ENCODE measurements at regions not wholly inside any gene's neighbourhood (a gene's known extent, or its start where the extent isn't known, plus 50 kb on each side); places are given as distances from the start of the nearest gene placed in this dataset.

DNA sequence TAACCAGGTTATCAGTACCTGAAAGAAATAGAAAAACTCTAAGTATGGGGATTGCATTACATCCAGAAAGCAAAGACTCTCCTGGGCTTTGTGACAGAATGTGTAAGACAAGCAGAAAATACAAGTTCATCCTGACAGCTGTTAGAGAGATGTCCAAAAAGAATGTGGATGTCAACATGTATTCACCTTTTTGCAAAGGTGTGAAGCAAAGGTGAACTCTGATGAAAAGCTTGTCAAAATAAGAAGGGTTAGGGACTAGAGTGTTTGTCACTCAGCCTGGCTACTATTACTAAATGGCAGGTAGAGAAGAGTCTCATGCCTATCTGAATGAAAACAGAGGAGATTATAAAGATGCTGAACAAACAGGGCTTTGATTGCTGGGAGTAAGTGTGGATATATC, 527.6 kb upstream of the CA10 start:
- H3K4me1 Mint-ChIP-seq (ENCODE audit: low read depth), result no peaks in the 10 kb centered on the region
- H3K36me3 Mint-ChIP-seq, result no peaks in the 10 kb centered on the region
- no peak overlapping the region for H3K4me3 Mint-ChIP-seq
- intact Hi-C loops (cut with micrococcal nuclease), result no loop called here
- POLR2A ChIA-PET, result no interaction called here
- no peaks in the 10 kb centered on the region for H3K27me3 Mint-ChIP-seq
- CTCF ChIA-PET, result no interaction called here
- no peak for DNase-seq
- peaks cover 3% of the 10 kb centered on the region for H3K9me3 Mint-ChIP-seq
- H3K27ac Mint-ChIP-seq, result no peak overlapping the region

DNA sequence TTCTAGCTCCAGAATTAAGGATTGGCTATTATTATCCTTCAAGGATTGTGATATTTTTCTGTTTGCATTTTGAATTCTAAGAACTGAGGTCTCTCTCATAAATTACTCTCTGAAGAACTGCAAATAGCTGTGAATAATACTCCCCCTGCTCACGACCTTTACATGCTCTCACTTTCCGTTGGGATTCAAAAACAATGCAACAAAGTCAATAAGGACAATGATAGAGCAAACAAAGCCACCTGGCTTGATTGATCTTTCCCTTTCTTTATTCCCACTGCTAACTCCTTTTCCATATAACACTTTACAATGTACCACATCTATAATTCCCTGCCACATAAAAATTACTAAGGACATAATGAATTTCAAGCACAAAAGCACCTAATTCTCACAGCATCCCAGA, 523.0 kb upstream of the CA10 start:
- H3K4me3 Mint-ChIP-seq, result no peak overlapping the region
- no peak for DNase-seq
- ChIA-PET POLR2A (no interaction called here), CTCF (no interaction called here)
- peaks cover 3% of the 10 kb centered on the region for H3K36me3 Mint-ChIP-seq
- H3K9me3 Mint-ChIP-seq, result peaks cover 30% of the 10 kb centered on the region
- no peaks in the 10 kb centered on the region for H3K27me3 Mint-ChIP-seq
- H3K4me1 Mint-ChIP-seq (ENCODE audit: low read depth), result no peaks in the 10 kb centered on the region
- no peak overlapping the region for H3K27ac Mint-ChIP-seq
- intact Hi-C loops (cut with micrococcal nuclease), result no loop called here

- H3K27ac Mint-ChIP-seq, result no peak overlapping the region
- H3K9me3 Mint-ChIP-seq, result peaks cover 34% of the 10 kb centered on the region
- H3K4me1 Mint-ChIP-seq (ENCODE audit: low read depth), result no peaks in the 10 kb centered on the region
- H3K36me3 Mint-ChIP-seq, result peaks cover 3% of the 10 kb centered on the region
- intact Hi-C loops (cut with micrococcal nuclease), result no loop called here
- DNase-seq, result no peak
- CTCF ChIA-PET, result no interaction called here
- POLR2A ChIA-PET, result no interaction called here
- H3K27me3 Mint-ChIP-seq, result no peaks in the 10 kb centered on the region
- H3K4me3 Mint-ChIP-seq, result no peak overlapping the region
These were observed 519.7 kb upstream of the CA10 start for GRCh38 chr17:52678211-52678610.

DNA sequence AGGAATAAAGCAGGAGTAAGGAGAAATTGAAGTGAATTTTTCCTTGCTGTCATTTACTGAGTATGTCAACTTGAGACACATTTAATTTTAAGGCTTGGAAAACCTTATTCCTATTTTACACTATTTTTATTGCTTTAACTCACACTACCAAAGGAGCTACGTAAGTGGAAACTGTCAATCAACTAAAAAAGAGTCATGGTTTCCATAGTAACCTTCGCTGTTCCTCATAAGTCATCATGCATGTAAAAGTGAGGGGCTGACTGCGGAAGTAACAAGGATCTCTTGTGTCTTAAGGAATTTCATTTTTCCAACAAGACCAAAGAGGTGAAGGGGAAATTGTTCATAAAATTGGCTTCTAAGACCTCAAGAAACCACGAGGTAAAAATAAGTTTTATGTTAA, 516.2 kb upstream of the CA10 start:
- no peak for DNase-seq
- H3K4me3 Mint-ChIP-seq, result no peak overlapping the region
- intact Hi-C loops (cut with micrococcal nuclease), result no loop called here

GRCh38 chr17:52673791-52674190, 515.3 kb upstream of the CA10 start:
- Mint-ChIP-seq H3K4me3 (no peak overlapping the region), H3K4me1 (ENCODE audit: low read depth) (no peaks in the 10 kb centered on the region), H3K27me3 (no peaks in the 10 kb centered on the region), H3K27ac (no peak overlapping the region), H3K9me3 (peaks cover 23% of the 10 kb centered on the region), H3K36me3 (no peaks in the 10 kb centered on the region)
- POLR2A ChIA-PET, result no interaction called here
- intact Hi-C loops (cut with micrococcal nuclease), result no loop called here
- no peak for DNase-seq
- CTCF ChIA-PET, result no interaction called here

More for the DNA sequence above, 516.2 kb upstream of the CA10 start:
- Mint-ChIP-seq H3K9me3 (peaks cover 31% of the 10 kb centered on the region), H3K36me3 (peaks cover 3% of the 10 kb centered on the region), H3K27ac (no peak overlapping the region), H3K27me3 (no peaks in the 10 kb centered on the region), H3K4me1 (ENCODE audit: low read depth) (no peaks in the 10 kb centered on the region)
- ChIA-PET POLR2A (no interaction called here), CTCF (no interaction called here)

DNA sequence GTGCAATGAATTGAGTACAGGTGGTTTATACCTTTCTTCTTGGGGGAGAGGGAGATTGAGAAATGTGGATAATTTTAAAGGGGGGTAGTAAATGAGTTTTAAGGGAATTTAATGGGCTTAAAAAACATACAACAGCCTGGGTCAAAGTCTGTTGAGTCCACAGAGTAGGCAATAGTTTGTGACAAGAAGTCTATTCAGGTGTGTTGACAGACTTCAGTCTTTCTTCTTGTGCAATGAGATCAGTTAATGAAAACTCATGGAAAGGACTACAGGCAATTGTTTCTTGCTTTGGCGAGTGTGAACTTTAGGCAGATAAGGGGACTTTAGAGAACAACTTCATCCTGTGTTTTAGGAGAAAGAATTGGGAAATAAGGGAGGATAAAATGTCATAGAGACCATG, 507.8 kb upstream of the CA10 start:
- DNase-seq, result no peak
- ChIA-PET POLR2A (no interaction called here), CTCF (no interaction called here)
- H3K4me3 Mint-ChIP-seq, result no peak overlapping the region
- intact Hi-C loops (cut with micrococcal nuclease), result no loop called here
- H3K27ac Mint-ChIP-seq, result no peak overlapping the region
- H3K9me3 Mint-ChIP-seq, result peaks cover 4% of the 10 kb centered on the region
- H3K36me3 Mint-ChIP-seq, result no peaks in the 10 kb centered on the region
- no peaks in the 10 kb centered on the region for H3K4me1 Mint-ChIP-seq (ENCODE audit: low read depth)
- H3K27me3 Mint-ChIP-seq, result no peaks in the 10 kb centered on the region

DNA sequence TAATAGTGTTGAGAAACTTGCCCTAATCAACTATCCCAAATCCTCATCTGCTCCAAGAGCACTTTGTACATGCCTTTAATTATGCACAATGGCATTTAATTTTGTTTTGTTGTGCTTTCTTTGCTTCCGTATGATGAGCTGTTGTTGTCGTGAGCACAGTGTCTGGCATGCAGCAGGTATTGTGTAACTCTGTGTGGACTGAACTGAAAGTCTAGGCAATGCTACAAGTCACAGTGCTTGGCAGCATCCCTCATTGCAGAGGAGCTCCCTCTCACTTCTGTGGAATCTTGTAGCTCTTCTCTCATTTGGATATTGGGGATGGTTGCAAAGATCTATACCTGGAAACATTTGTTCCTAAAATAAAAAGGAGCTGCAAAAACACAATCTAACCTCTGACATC, 502.2 kb upstream of the CA10 start:
- H3K4me3 Mint-ChIP-seq, result no peak overlapping the region
- no peaks in the 10 kb centered on the region for H3K4me1 Mint-ChIP-seq (ENCODE audit: low read depth)
- no peaks in the 10 kb centered on the region for H3K36me3 Mint-ChIP-seq
- POLR2A ChIA-PET, result no interaction called here
- CTCF ChIA-PET, result no interaction called here
- no peak for DNase-seq
- intact Hi-C loops (cut with micrococcal nuclease), result no loop called here
- H3K27ac Mint-ChIP-seq, result no peak overlapping the region
- H3K9me3 Mint-ChIP-seq, result no peaks in the 10 kb centered on the region
- H3K27me3 Mint-ChIP-seq, result no peaks in the 10 kb centered on the region

GRCh38 chr17:52653014-52653413, 494.5 kb upstream of the CA10 start:
- Mint-ChIP-seq H3K4me3 (no peak overlapping the region), H3K27ac (no peak overlapping the region), H3K27me3 (no peaks in the 10 kb centered on the region), H3K4me1 (ENCODE audit: low read depth) (no peaks in the 10 kb centered on the region), H3K36me3 (no peaks in the 10 kb centered on the region), H3K9me3 (no peaks in the 10 kb centered on the region)
- intact Hi-C loops (cut with micrococcal nuclease), result no loop called here
- POLR2A ChIA-PET, result no interaction called here
- CTCF ChIA-PET, result no interaction called here
- no peak for DNase-seq

GRCh38 chr17:52648995-52649394, 490.5 kb upstream of the CA10 start:
- no peak for DNase-seq
- no peaks in the 10 kb centered on the region for H3K9me3 Mint-ChIP-seq
- ChIA-PET CTCF (no interaction called here), POLR2A (no interaction called here)
- H3K27me3 Mint-ChIP-seq, result no peaks in the 10 kb centered on the region
- no peaks in the 10 kb centered on the region for H3K36me3 Mint-ChIP-seq
- intact Hi-C loops (cut with micrococcal nuclease), result no loop called here
- H3K4me3 Mint-ChIP-seq, result no peak overlapping the region
- no peaks in the 10 kb centered on the region for H3K4me1 Mint-ChIP-seq (ENCODE audit: low read depth)
- no peak overlapping the region for H3K27ac Mint-ChIP-seq

DNA sequence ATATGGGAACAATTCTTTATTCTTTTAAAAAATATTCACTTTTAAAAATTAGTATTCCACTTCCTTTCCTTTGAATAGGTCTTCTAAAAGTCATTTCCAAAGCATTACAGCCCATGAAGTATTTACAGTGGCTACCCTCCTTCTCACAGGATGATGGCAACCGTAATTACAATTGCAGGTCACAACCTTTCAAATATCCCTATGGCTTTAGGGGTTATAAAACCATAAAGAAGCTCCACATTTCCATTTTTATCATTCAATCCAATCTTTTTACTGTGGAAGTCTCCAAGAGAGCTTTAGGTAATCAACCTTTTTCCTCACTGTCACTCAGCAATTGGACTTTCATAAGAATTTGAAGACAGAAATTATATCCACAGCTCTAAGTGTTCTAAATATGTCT, 488.9 kb upstream of the CA10 start:
- POLR2A ChIA-PET, result no interaction called here
- H3K4me1 Mint-ChIP-seq (ENCODE audit: low read depth), result no peaks in the 10 kb centered on the region
- intact Hi-C loops (cut with micrococcal nuclease), result no loop called here
- no peaks in the 10 kb centered on the region for H3K36me3 Mint-ChIP-seq
- CTCF ChIA-PET, result no interaction called here
- H3K27me3 Mint-ChIP-seq, result no peaks in the 10 kb centered on the region
- H3K4me3 Mint-ChIP-seq, result no peak overlapping the region
- no peak overlapping the region for H3K27ac Mint-ChIP-seq
- no peak for DNase-seq
- no peaks in the 10 kb centered on the region for H3K9me3 Mint-ChIP-seq

DNA sequence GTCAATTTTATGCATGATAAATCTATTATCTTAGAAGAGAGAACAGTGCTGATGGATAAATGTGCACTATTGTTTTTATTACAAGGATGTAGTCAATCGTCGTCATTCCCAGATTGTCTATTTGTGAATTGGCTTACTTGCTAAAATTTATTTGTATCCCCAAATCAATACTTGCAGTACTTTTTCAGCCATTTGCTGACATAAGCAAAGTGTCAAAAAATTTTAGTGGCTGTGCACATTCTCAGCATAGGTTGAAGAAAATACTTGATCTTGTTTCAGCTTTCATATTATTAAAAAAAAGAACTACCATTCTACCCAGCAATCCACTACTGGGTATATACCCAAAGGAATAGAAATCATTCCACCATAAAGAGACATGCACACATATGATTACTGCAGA, 477.9 kb upstream of the CA10 start:
- no peak for DNase-seq
- CTCF ChIA-PET, result no interaction called here
- Mint-ChIP-seq H3K4me3 (no peak overlapping the region), H3K36me3 (peaks cover 4% of the 10 kb centered on the region), H3K9me3 (peaks cover 3% of the 10 kb centered on the region), H3K4me1 (ENCODE audit: low read depth) (no peaks in the 10 kb centered on the region), H3K27me3 (no peaks in the 10 kb centered on the region), H3K27ac (no peak overlapping the region)
- POLR2A ChIA-PET, result no interaction called here
- intact Hi-C loops (cut with micrococcal nuclease), result no loop called here

DNA sequence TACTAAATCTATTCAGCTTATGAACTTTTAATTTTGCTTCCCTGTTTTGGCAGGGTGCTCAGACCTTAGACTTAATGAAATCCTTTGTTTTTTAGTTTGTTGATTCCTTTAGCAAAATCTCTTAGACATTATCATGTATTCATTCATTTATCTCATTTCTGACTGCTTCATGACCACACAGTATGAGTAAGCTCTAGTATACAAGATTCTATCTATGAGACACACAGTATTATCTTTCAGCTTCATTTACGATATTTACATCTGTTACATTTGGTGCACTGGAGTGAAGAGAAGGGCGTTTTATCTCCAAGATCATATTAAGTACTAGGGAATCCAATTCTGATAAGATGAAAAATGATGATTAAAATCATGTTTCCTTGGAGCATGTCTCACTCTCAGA, 448.1 kb upstream of the CA10 start:
- ChIA-PET POLR2A (no interaction called here), CTCF (no interaction called here)
- Mint-ChIP-seq H3K4me1 (ENCODE audit: low read depth) (no peaks in the 10 kb centered on the region), H3K27ac (no peak overlapping the region), H3K4me3 (no peak overlapping the region), H3K36me3 (no peaks in the 10 kb centered on the region), H3K27me3 (no peaks in the 10 kb centered on the region), H3K9me3 (no peaks in the 10 kb centered on the region)
- intact Hi-C loops (cut with micrococcal nuclease), result no loop called here
- no peak for DNase-seq

DNA sequence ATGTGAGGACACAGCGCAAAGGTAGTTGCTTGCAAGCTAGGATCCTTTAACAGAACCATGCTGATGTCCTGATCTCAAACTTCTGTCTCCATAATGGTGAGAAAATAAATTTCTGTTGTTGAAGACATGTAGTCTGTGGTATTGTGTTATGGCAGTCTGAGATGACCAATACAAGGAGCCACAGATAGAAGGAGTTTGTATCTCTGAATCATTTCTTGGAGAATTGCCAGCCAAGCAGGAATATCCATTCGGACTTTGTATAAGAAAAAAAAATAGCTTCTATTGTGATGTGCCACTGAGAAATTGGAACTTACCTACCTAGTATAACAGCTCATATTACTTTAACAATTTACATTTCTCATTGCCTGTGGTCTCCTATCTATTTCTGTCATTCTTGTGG, 447.6 kb upstream of the CA10 start:
- Mint-ChIP-seq H3K4me3 (no peak overlapping the region), H3K4me1 (ENCODE audit: low read depth) (no peaks in the 10 kb centered on the region), H3K27ac (no peak overlapping the region), H3K27me3 (no peaks in the 10 kb centered on the region), H3K36me3 (no peaks in the 10 kb centered on the region), H3K9me3 (no peaks in the 10 kb centered on the region)
- DNase-seq, result no peak
- intact Hi-C loops (cut with micrococcal nuclease), result no loop called here
- POLR2A ChIA-PET, result no interaction called here
- CTCF ChIA-PET, result no interaction called here

DNA sequence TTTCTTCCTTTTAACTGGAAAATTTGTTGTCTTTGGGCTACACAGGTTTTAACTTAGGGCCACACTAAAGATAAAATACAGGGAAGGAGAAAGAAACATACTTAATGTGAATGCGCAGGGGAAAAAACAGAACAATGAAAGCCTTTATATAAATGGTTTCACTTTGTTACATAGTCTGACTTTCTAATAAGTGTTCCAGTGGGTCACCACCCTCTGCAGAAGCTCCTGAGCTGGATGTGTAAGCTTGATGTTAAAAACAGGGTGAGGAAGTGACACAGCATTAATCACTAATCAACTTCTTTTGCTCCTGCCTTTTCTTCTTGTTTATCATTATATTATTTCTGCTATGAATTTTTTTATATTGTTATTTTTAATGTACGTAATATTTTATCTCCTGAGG, 445.6 kb upstream of the CA10 start:
- CTCF ChIA-PET, result no interaction called here
- H3K27ac Mint-ChIP-seq, result no peak overlapping the region

More for the DNA sequence above, 445.6 kb upstream of the CA10 start:
- Mint-ChIP-seq H3K9me3 (no peaks in the 10 kb centered on the region), H3K4me3 (no peak overlapping the region), H3K36me3 (no peaks in the 10 kb centered on the region), H3K4me1 (ENCODE audit: low read depth) (no peaks in the 10 kb centered on the region), H3K27me3 (no peaks in the 10 kb centered on the region)
- no peak for DNase-seq
- intact Hi-C loops (cut with micrococcal nuclease), result no loop called here
- POLR2A ChIA-PET, result no interaction called here

Measured in activated CD4-positive, alpha-beta memory T cell treated with anti-CD3 and anti-CD28 coated beads for 36 hours (primary cell).